Erythroblast (primary cell): ENCODE measurements at regions not wholly inside any gene's neighbourhood (a gene's known extent, or its start where the extent isn't known, plus 50 kb on each side); places are given as distances from the start of the nearest gene placed in this dataset.
"Not testable (repeated sequence)": the region's sequence is repeated elsewhere in the genome, so short reads cannot be mapped to it uniquely, and the experiment has no call there.

ENCODE experiments used
- GATA1 ChIP-seq: IDR thresholded peaks from 2 replicates; pipeline ENCODE4 v1.6.1; 2011; ENCODE audit warnings: low read depth, mild to moderate bottlenecking, control low read depth, low read length, moderate library complexity
- POLR2A ChIP-seq: IDR thresholded peaks from 2 replicates; pipeline ENCODE4 v1.6.1; 2011; ENCODE audit warnings: mild to moderate bottlenecking, low read length

GRCh38 chrX:64565348-64565747 is 170.1 kb upstream of the MTMR8 start:
- TF ChIP-seq POLR2A, GATA1: not testable (repeated sequence)
